ENCODE measurements at regions not wholly inside any gene's neighbourhood (a gene's known extent, or its start where the extent isn't known, plus 50 kb on each side); places are given as distances from the start of the nearest gene placed in this dataset.

DNA sequence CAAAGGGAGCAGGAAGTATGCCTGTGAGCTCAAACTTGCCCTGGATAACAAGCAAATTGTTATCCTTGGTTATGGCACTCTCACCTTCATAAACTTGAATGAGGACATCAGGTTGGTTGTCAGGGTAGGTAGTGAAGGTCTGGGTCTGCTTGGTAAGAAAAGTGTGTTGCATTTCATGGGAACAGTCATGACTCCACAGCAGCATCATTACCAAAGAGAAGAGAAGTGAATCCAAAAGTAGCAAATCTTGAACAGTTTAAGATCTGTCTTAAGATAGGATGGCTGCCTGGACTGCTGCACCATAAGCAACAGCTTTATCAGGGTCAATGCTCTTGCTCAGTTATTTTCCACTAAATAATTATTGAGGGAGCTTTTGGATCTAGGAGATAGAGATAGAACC is 350.7 kb upstream of the MAP2 start:
- TF ChIP-seq, protein P1, sequence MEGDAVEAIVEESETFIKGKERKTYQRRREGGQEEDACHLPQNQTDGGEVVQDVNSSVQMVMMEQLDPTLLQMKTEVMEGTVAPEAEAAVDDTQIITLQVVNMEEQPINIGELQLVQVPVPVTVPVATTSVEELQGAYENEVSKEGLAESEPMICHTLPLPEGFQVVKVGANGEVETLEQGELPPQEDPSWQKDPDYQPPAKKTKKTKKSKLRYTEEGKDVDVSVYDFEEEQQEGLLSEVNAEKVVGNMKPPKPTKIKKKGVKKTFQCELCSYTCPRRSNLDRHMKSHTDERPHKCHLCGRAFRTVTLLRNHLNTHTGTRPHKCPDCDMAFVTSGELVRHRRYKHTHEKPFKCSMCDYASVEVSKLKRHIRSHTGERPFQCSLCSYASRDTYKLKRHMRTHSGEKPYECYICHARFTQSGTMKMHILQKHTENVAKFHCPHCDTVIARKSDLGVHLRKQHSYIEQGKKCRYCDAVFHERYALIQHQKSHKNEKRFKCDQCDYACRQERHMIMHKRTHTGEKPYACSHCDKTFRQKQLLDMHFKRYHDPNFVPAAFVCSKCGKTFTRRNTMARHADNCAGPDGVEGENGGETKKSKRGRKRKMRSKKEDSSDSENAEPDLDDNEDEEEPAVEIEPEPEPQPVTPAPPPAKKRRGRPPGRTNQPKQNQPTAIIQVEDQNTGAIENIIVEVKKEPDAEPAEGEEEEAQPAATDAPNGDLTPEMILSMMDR (IDR thresholded peaks at IDR 0.05): no peak
- peaks cover 33% of the 10 kb centered on the region for H3K9me3 Mint-ChIP-seq
- no peak overlapping the region for H3K27ac Mint-ChIP-seq
- H3K4me1 Mint-ChIP-seq (ENCODE audit: low read depth): no peaks in the 10 kb centered on the region
- H3K4me3 Mint-ChIP-seq: no peak overlapping the region
- no peak for DNase-seq
- no peaks in the 10 kb centered on the region for H3K36me3 Mint-ChIP-seq (ENCODE audit: low read depth)
- no peaks in the 10 kb centered on the region; the same call in 1 of the 2 replicates for H3K27me3 Mint-ChIP-seq (ENCODE audit: insufficient read depth)

DNA sequence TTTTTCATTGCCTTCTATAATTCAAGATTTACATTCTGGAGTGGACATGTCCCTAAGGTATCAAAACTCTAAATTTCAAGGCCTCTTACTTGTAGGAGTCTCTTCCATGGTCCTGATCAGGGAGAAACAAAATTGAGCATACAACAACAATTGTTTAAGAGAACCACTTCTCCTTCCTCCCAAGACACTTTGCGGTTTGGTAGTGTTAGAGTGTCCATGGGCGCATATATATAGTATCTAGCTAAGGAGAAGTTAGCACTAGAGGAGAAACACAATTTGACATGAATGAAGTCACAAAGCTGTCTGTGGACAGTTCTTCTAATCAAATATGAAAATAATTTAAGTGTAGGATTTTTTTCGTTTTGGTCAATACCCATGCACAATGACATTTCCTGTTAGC is 349.1 kb upstream of the MAP2 start:
- no peak for DNase-seq
- H3K27me3 Mint-ChIP-seq (ENCODE audit: insufficient read depth): no peaks in the 10 kb centered on the region; the same call in 1 of the 2 replicates
- TF ChIP-seq, protein P1 (IDR thresholded peaks at IDR 0.05): no peak
- peaks cover 27% of the 10 kb centered on the region for H3K9me3 Mint-ChIP-seq
- no peak overlapping the region for H3K27ac Mint-ChIP-seq
- H3K36me3 Mint-ChIP-seq (ENCODE audit: low read depth): no peaks in the 10 kb centered on the region
- H3K4me1 Mint-ChIP-seq (ENCODE audit: low read depth): no peaks in the 10 kb centered on the region
- no peak overlapping the region for H3K4me3 Mint-ChIP-seq

DNA sequence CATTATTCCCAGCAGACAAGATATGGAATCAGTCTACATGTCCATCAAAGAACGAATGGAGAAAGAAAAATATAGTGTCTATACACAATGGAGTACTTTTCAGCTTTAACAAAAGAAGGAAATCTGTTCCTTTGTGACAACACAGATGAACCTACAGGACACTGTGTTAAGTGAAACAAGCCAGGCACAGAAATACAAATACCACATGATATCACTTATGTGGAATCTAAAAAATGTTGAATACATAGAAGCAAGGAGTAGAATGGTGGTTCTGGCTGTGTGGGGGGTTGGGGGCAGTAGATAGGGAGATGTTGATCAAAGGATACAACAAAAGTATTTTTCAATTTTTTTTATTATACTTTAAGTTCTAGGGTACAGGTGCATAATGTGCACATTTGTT is 347.7 kb upstream of the MAP2 start:
- Mint-ChIP-seq H3K4me3 (no peak overlapping the region), H3K36me3 (ENCODE audit: low read depth) (no peaks in the 10 kb centered on the region), H3K4me1 (ENCODE audit: low read depth) (no peaks in the 10 kb centered on the region), H3K27ac (no peak overlapping the region), H3K27me3 (ENCODE audit: insufficient read depth) (no peaks in the 10 kb centered on the region), H3K9me3 (peaks cover 32% of the 10 kb centered on the region)
- no peak for DNase-seq
- TF ChIP-seq, protein P1 (IDR thresholded peaks at IDR 0.05): no peak

DNA sequence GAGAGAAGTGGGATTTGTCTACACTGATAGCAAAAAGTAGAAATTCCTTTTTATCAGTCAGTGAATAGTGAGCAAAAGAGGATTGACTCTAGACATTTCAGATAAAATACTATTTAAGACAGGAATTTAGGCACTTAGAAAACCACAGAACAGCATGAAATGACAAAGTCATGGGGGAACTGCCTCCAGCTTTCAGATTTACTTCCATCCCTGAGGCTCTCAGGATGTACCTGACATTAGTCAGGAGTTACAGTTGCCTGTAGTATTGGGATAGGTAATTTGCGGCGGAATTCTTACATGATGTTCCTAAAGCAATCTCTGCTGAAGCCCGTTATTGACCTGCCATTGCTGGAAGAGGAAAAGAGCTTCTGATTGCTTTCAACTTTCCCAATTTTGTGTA is 337.1 kb upstream of the MAP2 start:
- TF ChIP-seq, protein P1 (IDR thresholded peaks at IDR 0.05): no peak
- no peaks in the 10 kb centered on the region for H3K36me3 Mint-ChIP-seq (ENCODE audit: low read depth)
- no peak for DNase-seq
- no peak overlapping the region for H3K27ac Mint-ChIP-seq
- no peaks in the 10 kb centered on the region; the same call in 1 of the 2 replicates for H3K27me3 Mint-ChIP-seq (ENCODE audit: insufficient read depth)
- peaks cover 9% of the 10 kb centered on the region for H3K9me3 Mint-ChIP-seq
- no peaks in the 10 kb centered on the region for H3K4me1 Mint-ChIP-seq (ENCODE audit: low read depth)
- no peak overlapping the region for H3K4me3 Mint-ChIP-seq

DNA sequence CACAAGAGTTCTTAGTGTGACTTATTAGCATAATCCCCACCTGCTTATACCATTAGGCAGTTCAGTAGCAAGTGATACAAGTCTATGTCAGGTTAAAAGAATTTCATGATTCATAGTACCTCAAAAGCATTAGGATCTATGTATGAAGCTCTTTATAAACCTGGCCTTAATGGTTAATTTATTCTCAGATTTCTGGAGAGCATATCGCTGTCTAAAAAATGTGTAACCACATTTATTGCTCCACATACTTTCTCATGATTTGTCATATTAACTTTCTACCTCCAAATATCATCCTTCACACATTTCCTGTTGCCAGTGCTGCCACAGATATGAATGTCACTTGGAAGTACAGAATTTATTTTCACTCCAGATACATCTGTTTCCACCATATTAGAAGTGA is 332.8 kb upstream of the MAP2 start:
- Mint-ChIP-seq H3K27ac (no peak overlapping the region), H3K9me3 (peaks cover 32% of the 10 kb centered on the region), H3K4me1 (ENCODE audit: low read depth) (no peaks in the 10 kb centered on the region), H3K4me3 (no peak overlapping the region), H3K36me3 (ENCODE audit: low read depth) (no peaks in the 10 kb centered on the region), H3K27me3 (ENCODE audit: insufficient read depth) (no peaks in the 10 kb centered on the region)
- TF ChIP-seq, protein P1 (IDR thresholded peaks at IDR 0.05): no peak
- DNase-seq: no peak

DNA sequence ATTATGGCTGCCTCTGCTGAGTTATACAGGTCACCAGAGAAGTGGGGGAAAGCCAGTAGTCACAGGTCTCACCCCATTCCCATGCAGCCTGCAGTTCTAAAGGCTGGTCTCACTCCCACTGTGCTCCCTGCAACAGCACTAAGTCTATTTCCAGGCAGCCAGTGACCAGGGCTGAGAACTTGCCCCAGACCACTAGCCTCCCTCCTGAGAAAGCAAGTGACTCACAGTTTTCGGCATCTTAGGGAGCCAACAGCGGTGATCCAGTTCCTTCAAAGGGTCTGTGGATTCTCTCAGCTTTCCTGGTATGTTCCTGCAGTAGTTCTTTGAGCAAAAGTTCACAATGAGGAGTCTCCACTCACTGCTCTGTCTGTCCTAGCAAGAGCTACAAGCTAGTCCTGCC is 329.6 kb upstream of the MAP2 start:
- H3K4me3 Mint-ChIP-seq: no peak overlapping the region
- no peaks in the 10 kb centered on the region for H3K27me3 Mint-ChIP-seq (ENCODE audit: insufficient read depth)
- H3K27ac Mint-ChIP-seq: no peak overlapping the region
- TF ChIP-seq, protein P1 (IDR thresholded peaks at IDR 0.05): no peak
- no peak for DNase-seq
- no peaks in the 10 kb centered on the region for H3K36me3 Mint-ChIP-seq (ENCODE audit: low read depth)
- no peaks in the 10 kb centered on the region for H3K4me1 Mint-ChIP-seq (ENCODE audit: low read depth)
- H3K9me3 Mint-ChIP-seq: peaks cover 60% of the 10 kb centered on the region
